Skeletal muscle cell (primary cell): ENCODE measurements at regions not wholly inside any gene's neighbourhood (a gene's known extent, or its start where the extent isn't known, plus 50 kb on each side); places are given as distances from the start of the nearest gene placed in this dataset.
A peak's percentile ranks its signal among the peaks of the same experiment; 100 is the strongest.

Experiments used
- DNase-seq: peaks from one replicate; pipeline ENCODE4 v3.0.0-alpha.2; 2010; ENCODE audit warnings: low read depth
- H3K4me3 ChIP-seq: 2 replicates; pipeline ENCODE4 v1.5.1; 2011; ENCODE audit warnings: low read depth, mild to moderate bottlenecking, control low read depth, low read length, moderate library complexity

DNA sequence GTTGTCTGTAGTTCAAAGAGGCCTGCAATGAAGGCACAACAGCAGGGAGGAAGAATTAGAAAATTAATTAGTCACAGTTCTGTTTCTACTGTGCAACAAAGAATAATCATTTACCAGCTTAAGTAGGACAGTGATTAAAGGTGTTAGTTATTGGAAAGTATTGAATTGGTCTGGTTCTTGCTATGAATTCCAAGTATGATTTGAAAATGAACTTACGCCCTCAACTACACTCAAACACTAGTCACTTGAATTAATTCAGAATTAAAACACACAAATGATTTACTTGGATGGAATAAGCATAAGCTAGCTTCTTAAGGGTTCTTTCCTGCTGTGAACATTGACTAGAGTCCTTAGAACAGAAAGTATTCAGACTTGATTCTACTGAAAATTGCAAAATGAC is 69.9 kb upstream of the EXOC1L start:
- no peak for DNase-seq
- no peak overlapping the region for H3K4me3 ChIP-seq

GRCh38 chr4:55752810-55753209 is 66.8 kb upstream of the EXOC1L start:
- no peak overlapping the region for H3K4me3 ChIP-seq
- no peak for DNase-seq

DNA sequence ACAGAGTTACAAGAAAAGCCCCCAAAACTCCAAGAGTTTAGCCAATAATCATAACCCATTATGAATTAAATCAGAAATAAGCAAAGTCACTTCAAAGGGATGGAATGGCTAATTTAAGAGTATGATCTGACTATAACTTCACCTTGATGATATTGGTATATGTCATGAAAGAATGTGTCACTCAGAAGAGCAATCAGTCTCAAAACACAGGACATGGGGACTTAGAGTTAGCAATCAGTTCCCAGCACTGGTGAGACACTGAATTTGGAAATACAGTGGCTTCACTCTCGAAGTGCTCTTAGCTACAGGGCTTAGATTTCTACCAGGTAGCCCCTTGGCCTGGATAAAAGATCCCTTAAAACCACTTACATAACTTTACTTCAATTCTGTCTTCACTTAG is 65.7 kb upstream of the EXOC1L start:
- no peak overlapping the region for H3K4me3 ChIP-seq

GRCh38 chr4:55754754-55755350 is 64.7 kb upstream of the EXOC1L start:
- peak; percentile 66 for DNase-seq

More for the DNA sequence above, 65.7 kb upstream of the EXOC1L start:
- DNase-seq = no peak

DNA sequence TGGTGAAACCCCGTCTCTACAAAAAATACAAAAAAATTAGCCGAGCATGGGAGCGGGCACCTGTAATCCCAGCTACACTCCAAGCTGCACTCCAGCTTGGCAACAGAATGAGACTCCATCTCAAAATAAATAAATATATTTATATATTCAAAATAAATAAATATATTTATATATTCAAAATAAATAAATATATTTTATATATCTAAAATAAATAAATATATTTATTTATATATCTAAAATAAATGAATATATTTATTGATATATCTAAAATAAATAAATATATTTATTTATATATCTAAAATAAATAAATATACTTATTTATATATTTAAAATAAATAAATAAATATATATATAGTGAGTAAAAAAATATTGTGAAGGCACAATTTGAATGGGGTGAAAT is 63.4 kb upstream of the EXOC1L start:
- DNase-seq = no peak
- no peak overlapping the region for H3K4me3 ChIP-seq

More at GRCh38 chr4:55754754-55755350, 64.7 kb upstream of the EXOC1L start:
- H3K4me3 ChIP-seq = no peak overlapping the region

GRCh38 chr4:55757356-55757952 is 62.1 kb upstream of the EXOC1L start:
- no peak overlapping the region for H3K4me3 ChIP-seq
- DNase-seq = no peak

GRCh38 chr4:55758066-55758465 is 61.5 kb upstream of the EXOC1L start:
- peak; percentile 29 for DNase-seq
- no peak overlapping the region for H3K4me3 ChIP-seq

GRCh38 chr4:55758570-55758969 is 61.0 kb upstream of the EXOC1L start:
- no peak for DNase-seq
- no peak overlapping the region for H3K4me3 ChIP-seq

DNA sequence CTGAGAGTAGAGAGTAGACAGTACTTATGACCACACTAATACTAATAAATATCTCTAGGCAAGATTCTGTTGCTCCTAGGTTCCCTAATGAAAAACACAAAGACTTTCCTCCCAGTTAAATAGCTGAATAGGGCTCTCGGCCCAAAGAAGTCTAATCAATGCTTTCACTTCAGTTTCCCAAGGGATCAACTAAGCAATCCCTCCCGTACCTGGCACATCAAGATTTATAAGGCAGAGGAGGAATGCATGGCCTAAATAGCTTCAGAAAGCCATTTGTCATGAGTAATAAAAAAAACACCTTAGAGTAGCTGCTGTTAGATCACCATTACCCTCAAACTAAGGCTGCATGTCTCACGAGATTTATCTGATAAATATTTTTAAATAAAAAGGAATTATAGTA is 56.8 kb upstream of the EXOC1L start:
- no peak overlapping the region for H3K4me3 ChIP-seq
- peak; percentile 17 for DNase-seq

DNA sequence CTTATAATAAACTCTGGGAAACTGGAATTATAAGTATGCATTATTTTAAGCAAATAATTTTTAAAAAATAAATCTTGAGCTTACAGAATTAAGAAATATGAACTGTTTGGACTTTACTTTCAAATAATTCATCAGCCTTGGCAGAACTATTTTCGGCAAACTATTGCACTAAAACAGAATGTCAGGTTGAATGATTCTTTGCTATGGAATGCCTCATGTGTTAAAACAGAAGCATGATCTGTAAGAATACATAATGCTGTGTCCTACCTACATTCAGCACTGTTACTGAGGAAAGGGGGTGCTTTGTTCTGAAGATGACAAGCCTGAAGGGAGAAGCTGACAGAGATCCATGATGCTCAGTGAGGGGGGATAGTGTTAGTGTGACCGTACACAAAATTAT is 55.6 kb upstream of the EXOC1L start:
- DNase-seq = no peak
- no peak overlapping the region for H3K4me3 ChIP-seq

- DNase-seq = no peak
- no peak overlapping the region for H3K4me3 ChIP-seq
These were observed 54.5 kb upstream of the EXOC1L start for GRCh38 chr4:55765070-55765469.

DNA sequence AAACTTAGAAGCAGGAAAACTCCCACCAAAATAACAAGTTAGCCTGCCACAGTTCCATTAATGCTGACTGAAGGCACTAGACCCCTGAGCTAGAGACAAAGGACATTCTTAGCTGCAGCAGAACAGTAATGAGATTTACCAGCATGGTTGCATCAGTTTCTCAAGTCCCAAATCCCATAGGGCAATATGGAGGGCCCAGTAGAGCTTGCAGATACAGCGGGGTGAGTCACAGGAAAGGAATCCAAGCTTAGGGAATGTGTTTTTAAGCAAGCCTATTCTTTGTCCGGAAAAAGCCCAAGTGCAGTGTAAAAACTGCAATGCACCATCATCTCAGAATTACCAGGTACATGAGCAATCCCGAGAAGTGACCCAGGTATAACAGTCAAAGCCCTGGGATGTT is 51.3 kb upstream of the EXOC1L start:
- peak; percentile 94 for DNase-seq
- no peak overlapping the region for H3K4me3 ChIP-seq
